Tibial nerve (tissue), 4 donors: ENCODE measurements at regions not wholly inside any gene's neighbourhood (a gene's known extent, or its start where the extent isn't known, plus 50 kb on each side); places are given as distances from the start of the nearest gene placed in this dataset.
"Not testable (repeated sequence)": the region's sequence is repeated elsewhere in the genome, so short reads cannot be mapped to it uniquely, and the experiment has no call there.

ENCODE experiments used
- EP300 ChIP-seq, 2 donors: sonication (generic); formaldehyde crosslinking; IDR thresholded peaks; one replicate each; pipeline ENCODE4 v1.6.1; 2017; ENCODE audit warnings: antibody characterized with exemption in 2 of 2, mild to moderate bottlenecking in 1 of 2
- POLR2A ChIP-seq, 2 donors: fragments of 450-650 bp; IDR thresholded peaks; one replicate each; pipeline ENCODE4 v1.6.1; 2017; ENCODE audit warnings: antibody characterized with exemption in 2 of 2, mild to moderate bottlenecking in 2 of 2, moderate library complexity in 2 of 2
- TF ChIP-seq, protein P1 (sequence below), 5 experiments: fragments of 200-600 bp in 3 of 5; fragments of 450-650 bp in 2 of 5; sonication (generic) in 3 of 5; IDR thresholded peaks; one replicate each; pipeline ENCODE4 v1.5.1; 2016 to 2019; ENCODE audit warnings: antibody characterized with exemption in 5 of 5, mild to moderate bottlenecking in 3 of 5, moderate library complexity in 2 of 5

DNA sequence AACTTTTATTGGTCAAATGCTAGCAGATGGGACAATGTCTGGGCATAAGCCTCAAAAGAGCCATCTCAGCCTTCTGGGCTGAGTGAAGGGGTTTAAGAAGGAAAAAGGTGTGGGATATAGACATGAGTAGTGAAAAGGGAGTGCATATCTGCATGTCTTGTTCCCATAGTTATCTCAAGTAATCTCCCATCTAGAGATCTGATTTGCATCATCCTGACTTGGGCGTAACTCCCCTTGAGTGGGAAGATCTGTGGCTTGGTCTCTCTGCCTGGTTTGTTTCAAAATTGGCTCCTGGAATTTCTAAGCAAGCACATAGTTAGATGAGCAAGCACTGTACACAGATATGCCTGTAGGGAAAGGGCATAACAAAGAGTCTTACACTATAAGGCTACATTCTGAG is 228.9 kb downstream of the SPATA31A6 start:
- TF ChIP-seq POLR2A, EP300 (IDR thresholded peaks at IDR 0.05): not testable (repeated sequence)
- TF ChIP-seq, protein P1, sequence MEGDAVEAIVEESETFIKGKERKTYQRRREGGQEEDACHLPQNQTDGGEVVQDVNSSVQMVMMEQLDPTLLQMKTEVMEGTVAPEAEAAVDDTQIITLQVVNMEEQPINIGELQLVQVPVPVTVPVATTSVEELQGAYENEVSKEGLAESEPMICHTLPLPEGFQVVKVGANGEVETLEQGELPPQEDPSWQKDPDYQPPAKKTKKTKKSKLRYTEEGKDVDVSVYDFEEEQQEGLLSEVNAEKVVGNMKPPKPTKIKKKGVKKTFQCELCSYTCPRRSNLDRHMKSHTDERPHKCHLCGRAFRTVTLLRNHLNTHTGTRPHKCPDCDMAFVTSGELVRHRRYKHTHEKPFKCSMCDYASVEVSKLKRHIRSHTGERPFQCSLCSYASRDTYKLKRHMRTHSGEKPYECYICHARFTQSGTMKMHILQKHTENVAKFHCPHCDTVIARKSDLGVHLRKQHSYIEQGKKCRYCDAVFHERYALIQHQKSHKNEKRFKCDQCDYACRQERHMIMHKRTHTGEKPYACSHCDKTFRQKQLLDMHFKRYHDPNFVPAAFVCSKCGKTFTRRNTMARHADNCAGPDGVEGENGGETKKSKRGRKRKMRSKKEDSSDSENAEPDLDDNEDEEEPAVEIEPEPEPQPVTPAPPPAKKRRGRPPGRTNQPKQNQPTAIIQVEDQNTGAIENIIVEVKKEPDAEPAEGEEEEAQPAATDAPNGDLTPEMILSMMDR (IDR thresholded peaks at IDR 0.05): not testable (repeated sequence)
